Fibroblast of skin of abdomen (primary cell): ENCODE measurements at regions not wholly inside any gene's neighbourhood (a gene's known extent, or its start where the extent isn't known, plus 50 kb on each side); places are given as distances from the start of the nearest gene placed in this dataset.

Experiments
- DNase-seq: peaks from one replicate; pipeline ENCODE4 v3.0.0-alpha.2; 2013

DNA sequence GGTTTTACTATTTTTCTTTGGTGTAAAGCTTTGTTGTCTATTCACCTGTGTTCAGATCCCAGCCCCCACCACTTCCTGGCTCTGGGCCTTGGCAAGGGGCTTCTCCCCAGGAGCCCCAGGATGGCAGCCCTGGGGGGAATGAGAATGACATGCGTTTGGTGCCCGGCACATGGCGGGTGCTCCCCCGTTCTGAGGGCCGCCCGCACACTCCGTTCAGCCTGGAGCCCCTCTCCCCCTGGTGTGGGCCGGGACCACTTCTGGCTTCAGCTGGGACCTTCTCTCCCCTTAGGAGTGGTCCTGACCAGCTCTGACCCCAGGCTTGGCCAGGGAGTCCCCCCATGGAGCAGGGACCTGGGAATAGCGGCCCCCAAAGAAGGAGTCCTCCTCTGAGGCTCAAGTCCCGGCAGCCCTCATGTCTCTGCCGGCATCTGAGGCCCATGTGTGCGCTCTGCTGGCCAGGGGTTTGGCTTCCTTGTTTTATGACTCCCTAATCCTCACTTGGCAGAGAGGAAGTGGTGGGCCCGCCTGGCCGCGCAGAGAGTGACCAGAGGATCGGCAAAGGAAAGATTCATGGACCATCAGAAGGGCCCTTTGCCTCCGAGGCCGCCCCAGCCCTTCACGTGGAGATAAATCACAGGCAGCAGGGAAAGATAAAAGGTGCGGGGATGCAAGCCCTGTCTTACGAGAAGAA lies 57.0 kb upstream of the LMX1B start:
- DNase-seq: no peak

DNA sequence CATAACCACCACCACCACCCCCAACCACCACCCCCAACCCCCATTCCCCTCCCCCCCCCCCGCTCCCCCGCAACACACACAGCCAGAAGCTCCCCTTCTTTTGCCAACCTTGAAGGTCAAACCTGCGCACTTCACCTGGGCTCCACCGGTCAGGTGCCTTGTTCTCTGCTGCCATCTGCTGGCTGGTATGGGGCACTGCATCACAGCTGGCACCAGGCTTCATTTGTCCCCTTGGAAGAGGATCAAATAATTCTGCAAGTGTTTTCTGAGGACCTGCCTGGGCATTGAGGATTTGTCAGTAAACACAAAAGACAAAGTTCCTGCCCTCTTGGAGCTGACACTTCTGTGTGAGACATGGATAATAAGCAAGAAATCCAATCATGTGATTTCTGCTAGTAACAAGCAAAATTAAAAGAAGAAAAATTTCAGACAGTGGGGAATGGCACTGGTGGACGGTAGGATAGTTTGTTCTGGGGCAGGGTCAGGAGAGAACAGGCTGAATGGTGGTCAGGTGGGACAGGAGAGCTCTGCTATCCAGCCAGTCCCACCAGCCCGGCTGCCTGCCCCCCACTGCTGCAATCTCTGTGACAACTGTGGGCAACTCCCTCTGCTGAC lies 55.6 kb upstream of the LMX1B start:
- DNase-seq: peak; percentile 23

DNA sequence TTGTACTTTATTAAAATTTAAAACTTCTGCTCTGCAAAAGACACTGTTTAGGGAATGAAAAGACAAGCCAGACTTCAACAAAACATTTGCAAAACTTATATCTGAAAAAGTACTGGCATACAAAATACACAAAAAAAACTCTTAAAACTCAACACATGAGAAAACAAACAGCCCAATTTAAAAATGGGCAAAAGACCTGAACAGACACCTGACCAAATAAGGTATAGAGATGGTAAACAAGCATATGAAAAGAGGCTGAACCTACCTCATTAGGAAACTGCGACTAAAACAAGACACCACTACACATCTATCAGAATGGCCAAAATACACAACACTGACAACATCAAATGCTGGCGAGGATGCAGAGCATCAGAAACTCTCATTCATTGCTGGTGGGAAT lies 54.4 kb upstream of the LMX1B start:
- no peak for DNase-seq

DNA sequence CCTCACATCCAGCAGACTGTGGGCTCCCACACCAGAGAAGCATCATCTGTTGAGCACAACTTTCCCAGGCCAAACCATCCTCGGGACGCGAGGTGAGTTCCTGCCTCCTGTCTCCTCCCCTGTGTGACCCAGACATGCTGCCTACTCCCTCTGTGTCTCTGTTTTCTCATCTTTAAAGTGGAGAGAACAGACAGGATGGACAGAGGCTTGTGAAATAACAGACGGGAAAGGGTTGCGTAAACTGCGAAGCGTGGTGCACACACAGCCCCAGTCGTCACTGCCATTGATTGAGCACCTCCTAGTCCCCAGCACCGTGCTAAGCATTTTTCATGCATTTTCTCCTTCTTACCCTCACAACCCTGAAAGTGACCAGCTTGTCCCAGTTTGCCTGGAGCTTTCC lies 52.1 kb upstream of the LMX1B start:
- no peak for DNase-seq

DNA sequence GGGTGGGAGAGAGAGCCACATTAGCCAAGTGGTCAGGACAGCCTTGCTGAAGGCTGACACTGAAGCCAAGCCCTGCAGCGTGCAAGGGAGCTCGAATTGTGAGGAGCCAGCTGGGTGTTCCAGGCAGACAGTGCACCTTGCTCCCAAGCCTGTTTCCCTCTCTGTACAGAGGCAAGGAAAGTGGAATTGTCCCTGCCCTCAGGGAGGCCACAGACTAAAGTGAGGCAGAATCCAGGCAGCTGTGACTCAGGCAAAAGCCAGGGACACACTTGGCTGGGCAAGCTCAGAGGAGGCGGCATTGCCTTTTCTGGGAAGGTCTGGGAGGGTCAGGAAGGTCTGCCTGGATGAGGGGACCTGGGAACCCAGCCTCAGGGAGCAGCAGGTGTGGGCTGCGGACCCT lies 50.2 kb upstream of the LMX1B start:
- no peak for DNase-seq
